HS-5 (cell line): ENCODE measurements at regions not wholly inside any gene's neighbourhood (a gene's known extent, or its start where the extent isn't known, plus 50 kb on each side); places are given as distances from the start of the nearest gene placed in this dataset.

Source experiments
- DNase-seq: peaks from one replicate; pipeline ENCODE4 v3.0.0-alpha.2; 2012; ENCODE audit warnings: low read depth

DNA sequence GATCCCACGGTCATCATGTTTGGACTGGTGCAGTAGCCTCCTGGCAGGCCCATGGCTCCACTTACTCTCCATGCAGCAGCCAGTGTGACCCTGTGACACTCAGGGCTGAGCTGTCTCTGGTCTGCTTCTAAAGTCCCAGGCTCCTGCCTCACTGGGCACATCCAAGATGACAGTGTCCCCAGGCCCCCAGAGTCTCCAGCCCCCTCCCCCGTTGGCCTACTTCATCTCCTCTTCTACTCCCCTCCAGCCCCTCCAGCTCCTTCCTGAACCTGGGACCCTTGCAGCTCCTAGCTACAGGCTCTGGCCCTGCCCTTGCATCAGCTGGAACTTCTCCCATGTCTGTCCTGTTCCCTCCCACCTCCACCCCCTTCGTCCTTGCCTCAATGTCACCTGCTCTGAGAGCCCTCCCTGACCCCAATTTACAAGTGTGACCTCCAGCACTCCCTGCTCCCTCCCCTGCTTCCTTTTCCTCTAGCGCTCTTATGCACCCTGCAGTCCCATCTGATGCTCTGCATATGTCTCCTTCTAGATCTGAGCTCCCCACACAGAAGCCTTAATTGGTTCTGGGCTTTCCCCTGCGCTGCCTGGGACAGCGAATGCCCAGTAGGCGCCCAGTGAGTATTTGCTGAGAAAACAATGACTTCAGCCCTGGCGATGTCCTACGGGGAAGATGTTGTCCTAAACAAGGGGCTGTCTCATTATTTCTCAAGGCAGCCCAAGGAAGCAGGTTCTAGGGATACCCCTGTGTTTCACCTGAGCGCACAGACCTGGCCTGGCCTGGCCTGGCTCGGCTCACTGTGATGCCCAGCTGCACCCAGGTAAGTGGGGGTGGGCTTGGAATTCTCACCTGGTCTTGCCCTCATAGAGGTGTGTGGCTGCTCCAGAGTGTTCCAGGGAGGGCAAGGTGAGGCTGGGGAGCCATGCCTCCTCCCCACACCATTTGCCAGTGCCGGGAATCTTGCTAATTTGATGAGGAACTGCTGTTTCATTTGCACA lies 600.6 kb downstream of the PTPRU start:
- no peak for DNase-seq

- DNase-seq: no peak
These were observed 599.6 kb downstream of the PTPRU start for GRCh38 chr1:29835874-29836273.

GRCh38 chr1:29835406-29835805 lies 599.1 kb downstream of the PTPRU start:
- no peak for DNase-seq

GRCh38 chr1:29833581-29833980 lies 597.3 kb downstream of the PTPRU start:
- DNase-seq: no peak

DNA sequence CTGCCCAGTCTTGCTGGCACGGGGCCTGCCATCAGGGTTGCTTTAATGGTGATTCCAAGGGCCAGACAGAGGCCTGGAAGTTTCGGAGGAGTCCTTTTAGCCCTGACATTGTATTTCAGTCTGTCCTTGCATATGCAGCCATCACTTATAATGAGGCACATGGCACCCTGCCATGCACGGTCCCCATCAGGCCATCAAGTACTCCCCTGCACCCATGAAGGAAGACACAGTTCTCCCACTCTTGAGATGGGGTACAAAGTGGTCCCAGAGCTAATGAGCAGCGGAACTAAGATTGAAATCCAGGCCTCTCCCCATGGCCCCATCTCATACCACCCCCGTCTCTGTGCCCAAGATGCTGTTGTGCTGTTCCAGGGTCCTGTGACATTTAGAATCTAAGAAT lies 596.6 kb downstream of the PTPRU start:
- DNase-seq: no peak

DNA sequence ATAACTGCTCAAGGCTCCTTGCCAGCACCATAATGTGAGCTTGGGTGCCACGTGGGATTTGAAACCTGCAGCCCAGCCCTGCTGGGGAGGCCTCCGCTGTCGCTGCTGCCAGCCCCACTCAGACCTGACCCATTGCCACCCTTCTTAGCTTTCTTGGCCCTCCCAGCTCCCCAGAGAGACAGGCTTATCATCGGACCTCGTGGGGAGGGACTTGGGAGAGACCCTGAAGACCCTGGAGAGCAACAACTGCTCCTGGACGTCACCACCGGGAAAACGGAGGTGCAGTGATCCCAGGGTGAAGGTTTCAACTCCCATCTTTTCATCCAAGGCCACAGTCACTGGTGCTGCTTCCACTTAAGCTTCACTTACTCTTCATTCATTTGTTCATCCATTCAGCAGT lies 596.1 kb downstream of the PTPRU start:
- DNase-seq: no peak

DNA sequence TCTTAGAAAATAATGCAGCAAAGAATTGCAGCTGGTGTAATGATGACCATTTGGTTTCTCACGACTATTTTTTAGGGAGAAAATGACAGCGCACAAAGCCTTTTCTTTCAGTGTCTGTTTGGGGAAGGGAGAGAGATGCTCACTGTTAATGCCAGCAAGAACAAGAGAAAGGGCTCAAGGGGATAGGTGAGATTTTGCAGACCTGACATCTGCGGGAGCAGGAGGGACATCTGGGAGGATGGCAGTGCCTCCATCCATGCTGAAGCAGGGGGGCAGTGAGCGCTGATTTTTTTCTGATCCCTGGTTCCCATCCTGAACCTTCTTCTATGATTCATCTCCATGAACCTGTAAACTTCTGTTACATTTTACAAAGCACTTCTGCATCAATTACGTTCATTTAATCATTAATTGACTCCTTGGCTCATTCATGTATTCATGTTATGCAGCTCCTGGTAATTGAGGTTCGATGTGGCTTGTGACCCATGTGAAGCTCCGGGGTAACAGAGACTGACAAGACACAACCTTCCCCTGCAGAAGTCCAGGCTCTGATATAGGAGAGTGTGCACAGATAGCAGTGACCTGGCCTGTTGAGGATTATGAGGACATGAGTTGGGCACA lies 595.3 kb downstream of the PTPRU start:
- DNase-seq: no peak

DNA sequence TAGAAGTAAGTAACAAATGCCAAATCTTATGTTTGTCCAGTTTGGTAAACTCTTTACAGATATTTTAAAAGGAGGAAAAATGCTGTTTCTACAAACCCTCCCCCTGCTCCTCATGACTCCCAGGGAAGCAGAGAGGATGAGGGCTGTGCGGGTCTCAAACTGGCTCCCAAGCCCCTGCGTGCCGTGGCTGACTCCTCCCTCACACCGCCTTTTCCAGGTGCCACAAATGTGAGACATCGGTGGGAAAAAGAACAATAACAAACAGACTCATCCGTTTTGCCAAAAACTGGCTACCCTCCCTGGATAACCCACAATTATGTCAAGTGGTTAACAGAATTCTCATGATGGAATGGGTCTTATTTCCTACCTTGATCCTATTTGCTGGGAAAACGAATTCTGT lies 594.6 kb downstream of the PTPRU start:
- DNase-seq: no peak

DNA sequence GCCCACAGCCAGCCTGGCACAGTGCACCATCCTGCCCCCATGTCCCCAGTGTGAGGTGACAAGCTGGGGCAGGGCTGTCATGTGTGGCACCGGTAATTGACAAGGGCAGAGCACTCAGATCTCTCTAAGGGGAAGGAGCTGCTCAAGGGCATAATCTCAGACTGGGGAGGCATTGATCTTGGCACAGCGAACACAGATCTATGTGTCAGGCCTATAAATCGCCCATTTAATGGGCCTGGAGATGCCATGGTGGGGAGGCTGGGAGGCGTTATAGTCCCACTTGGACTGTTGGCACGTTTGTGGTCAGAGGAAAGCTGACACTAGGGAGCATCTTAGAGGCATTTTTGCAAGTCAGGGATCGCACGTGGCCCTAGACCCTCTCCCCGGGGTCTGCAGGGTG lies 594.1 kb downstream of the PTPRU start:
- DNase-seq: no peak

DNA sequence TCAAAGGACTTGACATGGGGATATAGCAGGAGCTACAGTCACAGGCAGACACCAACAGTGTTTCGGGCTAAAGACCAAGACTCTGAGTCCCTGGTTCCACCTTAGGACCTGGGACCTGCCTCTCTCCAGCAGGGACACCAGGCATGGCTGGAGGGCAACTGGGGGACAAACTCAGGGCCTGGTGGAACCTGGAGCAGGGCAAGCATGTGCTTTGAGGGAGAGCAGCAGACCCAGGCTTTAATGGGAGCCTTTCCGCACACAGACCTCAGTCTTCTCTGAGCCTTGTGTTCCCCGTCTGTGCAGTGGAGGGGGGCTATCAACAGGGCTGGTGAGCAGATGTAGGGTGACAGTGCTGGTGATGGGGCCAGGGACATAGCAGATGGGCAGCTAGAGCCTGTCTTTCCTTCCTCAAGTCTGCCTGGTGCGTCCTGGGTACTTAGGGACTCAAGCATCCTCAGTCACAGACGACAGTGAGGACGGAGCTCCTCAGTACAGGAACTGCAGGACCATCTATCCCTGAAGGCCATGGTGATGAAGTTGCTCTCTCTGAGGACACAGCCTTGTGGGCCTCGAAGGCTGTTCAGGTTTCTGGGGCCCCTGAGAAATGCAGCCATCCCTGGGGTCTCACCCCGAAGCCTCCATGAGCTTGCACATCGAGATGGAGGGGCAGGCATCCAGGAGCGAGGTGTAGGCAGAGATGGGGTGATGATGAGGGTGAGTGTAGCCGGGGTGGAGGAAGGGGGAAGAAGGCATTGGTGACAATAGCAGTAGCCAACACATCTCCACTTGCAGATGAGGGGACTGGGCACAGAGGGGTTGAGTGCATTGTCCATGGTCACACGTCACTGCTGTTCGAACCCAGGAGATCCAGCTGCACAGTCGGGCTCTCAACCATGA lies 593.4 kb downstream of the PTPRU start:
- no peak for DNase-seq

DNA sequence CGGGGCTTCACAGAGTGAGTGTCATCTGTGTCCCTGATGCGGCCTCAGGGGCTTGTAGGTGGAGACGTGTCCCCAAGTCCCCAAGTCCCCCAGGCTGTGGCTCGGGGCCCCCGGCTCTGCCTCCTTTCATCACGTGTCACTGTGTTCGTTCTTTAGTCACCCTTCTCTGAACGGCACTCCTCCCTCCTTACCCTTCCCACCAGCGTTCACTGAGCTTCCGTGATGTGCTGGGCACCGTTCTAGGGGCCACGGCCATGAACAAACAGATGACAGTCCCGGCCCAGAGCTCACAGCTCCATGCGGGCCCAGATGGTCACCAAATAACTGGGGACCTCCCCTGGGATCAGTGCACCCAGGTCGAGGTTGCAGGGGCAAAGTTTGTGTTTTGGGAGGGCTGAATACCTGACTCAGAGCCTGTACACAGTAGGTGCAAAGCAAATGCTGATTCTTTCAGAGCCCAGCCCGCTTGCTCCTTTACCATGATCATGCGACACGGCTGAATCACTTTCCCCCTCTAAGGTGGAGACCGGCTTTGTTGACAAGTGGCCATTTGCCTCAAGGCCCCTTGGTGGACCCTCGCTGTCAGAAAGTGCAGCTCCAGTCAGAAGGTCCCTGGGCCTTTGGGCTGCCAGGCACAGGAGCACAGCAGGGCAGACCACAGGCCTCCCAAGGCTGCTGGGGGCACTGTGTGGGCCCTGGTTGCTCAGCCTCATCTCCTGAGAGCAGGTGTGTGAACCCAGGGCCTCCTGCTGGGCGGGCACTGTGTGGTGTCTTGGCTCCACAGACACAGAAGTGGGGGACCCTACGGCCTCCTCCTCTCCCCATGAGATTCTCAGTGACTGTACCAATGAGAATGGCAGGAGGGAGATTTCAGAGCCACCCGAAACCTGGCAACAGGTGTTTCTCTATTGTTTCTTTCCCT lies 592.5 kb downstream of the PTPRU start:
- DNase-seq: no peak

DNA sequence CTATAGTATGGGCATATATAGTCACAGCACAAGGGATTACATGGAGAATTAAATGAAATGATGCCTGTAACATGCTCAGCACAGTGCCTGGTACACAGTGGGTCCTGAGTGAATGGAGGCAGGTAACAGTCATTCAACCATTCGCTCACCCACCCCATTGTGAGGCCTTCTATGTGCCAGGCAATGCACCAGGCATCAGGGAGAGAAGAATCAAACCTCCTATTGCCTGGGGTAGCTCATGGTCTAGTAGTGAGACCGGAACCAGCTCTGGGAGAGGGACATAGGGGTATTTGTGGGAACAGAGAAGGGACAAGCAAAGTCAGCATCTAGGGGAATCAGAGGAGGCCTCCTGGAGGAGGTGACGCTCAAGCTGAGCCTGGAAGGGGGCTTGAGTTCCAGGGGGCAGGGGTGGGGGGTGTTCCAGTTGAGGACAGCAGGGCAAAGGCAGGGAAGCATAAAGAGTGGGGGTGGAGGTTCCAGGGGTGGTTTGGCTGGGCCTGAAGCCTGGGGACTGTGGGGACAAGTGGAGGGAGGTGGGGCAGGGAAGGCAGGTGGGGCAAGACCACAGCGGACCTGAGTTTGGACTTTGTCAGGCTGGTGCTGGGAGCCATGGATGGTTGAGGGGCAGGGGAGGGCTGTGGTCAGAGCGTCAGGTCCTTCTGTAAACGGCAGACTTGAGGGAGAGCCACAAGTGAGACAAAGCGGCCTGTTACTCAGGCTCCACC lies 591.6 kb downstream of the PTPRU start:
- DNase-seq: no peak

- no peak for DNase-seq
These were observed 591.0 kb downstream of the PTPRU start for GRCh38 chr1:29827237-29827750.

- DNase-seq: no peak
These were observed 590.3 kb downstream of the PTPRU start for GRCh38 chr1:29826646-29827045.

- DNase-seq: no peak
These were observed 589.7 kb downstream of the PTPRU start for GRCh38 chr1:29825941-29826415.

GRCh38 chr1:29825274-29825940 lies 589.1 kb downstream of the PTPRU start:
- no peak for DNase-seq

GRCh38 chr1:29824511-29825273 lies 588.4 kb downstream of the PTPRU start:
- no peak for DNase-seq

- no peak for DNase-seq
These were observed 587.7 kb downstream of the PTPRU start for GRCh38 chr1:29824025-29824424.

- DNase-seq: no peak
These were observed 587.2 kb downstream of the PTPRU start for GRCh38 chr1:29823561-29823960.
